Nephron progenitor cell (in vitro differentiated cells): ENCODE measurements at regions not wholly inside any gene's neighbourhood (a gene's known extent, or its start where the extent isn't known, plus 50 kb on each side); places are given as distances from the start of the nearest gene placed in this dataset.

Source experiments
- DNase-seq: peaks from one replicate; pipeline ENCODE4 v3.0.0; 2021
- H3K27ac Mint-ChIP-seq: 2 replicates; pipeline ENCODE4 v1.8.0; 2021; ENCODE audit warnings: mild to moderate bottlenecking, moderate library complexity, mixed read lengths
- H3K27me3 Mint-ChIP-seq: 2 replicates; pipeline ENCODE4 v1.8.0; 2021; ENCODE audit warnings: mild to moderate bottlenecking, low read depth, mixed read lengths; ENCODE audit not compliant: poor library complexity
- H3K36me3 Mint-ChIP-seq: 2 replicates; pipeline ENCODE4 v1.8.0; 2021; ENCODE audit warnings: low read depth, mixed read lengths
- H3K4me1 Mint-ChIP-seq: 2 replicates; pipeline ENCODE4 v1.8.0; 2021; ENCODE audit warnings: mixed read lengths
- H3K4me3 Mint-ChIP-seq: 2 replicates; pipeline ENCODE4 v1.8.0; 2021; ENCODE audit warnings: mild to moderate bottlenecking, moderate library complexity, mixed read lengths
- H3K9me3 Mint-ChIP-seq: 2 replicates; pipeline ENCODE4 v1.8.0; 2021; ENCODE audit warnings: mild to moderate bottlenecking, moderate library complexity, mixed read lengths
- CTCF ChIP-seq: fragments of 200-600 bp; sonication (generic); IDR thresholded peaks from 2 replicates; pipeline ENCODE4 v1.5.0; 2021; ENCODE audit warnings: antibody characterized with exemption

- no peak for TF ChIP-seq CTCF
- Mint-ChIP-seq H3K27ac (no peak overlapping the region), H3K27me3 (no peaks in the 10 kb centered on the region), H3K4me3 (no peak overlapping the region), H3K36me3 (no peaks in the 10 kb centered on the region), H3K4me1 (no peaks in the 10 kb centered on the region), H3K9me3 (no peaks in the 10 kb centered on the region)
- no peak for DNase-seq
These were observed 138.2 kb upstream of the SPTLC3 start for GRCh38 chr20:12870588-12870987.

- H3K9me3 Mint-ChIP-seq, result no peaks in the 10 kb centered on the region
- no peaks in the 10 kb centered on the region for H3K27me3 Mint-ChIP-seq
- no peak for TF ChIP-seq CTCF
- DNase-seq, result no peak
- no peaks in the 10 kb centered on the region for H3K36me3 Mint-ChIP-seq
- H3K4me3 Mint-ChIP-seq, result no peak overlapping the region
- no peak overlapping the region for H3K27ac Mint-ChIP-seq
- peaks cover 6% of the 10 kb centered on the region for H3K4me1 Mint-ChIP-seq
These were observed 133.8 kb upstream of the SPTLC3 start for GRCh38 chr20:12874933-12875332.

GRCh38 chr20:12875510-12875909 lies 133.3 kb upstream of the SPTLC3 start:
- Mint-ChIP-seq H3K27me3 (no peaks in the 10 kb centered on the region), H3K4me1 (peaks cover 11% of the 10 kb centered on the region), H3K9me3 (no peaks in the 10 kb centered on the region), H3K36me3 (no peaks in the 10 kb centered on the region), H3K4me3 (no peak overlapping the region), H3K27ac (no peak overlapping the region)
- no peak for TF ChIP-seq CTCF
- DNase-seq, result no peak

GRCh38 chr20:12882832-12883506 lies 125.8 kb upstream of the SPTLC3 start:
- H3K27me3 Mint-ChIP-seq, result peaks cover 15% of the 10 kb centered on the region
- H3K9me3 Mint-ChIP-seq, result no peaks in the 10 kb centered on the region
- no peaks in the 10 kb centered on the region for H3K36me3 Mint-ChIP-seq
- DNase-seq, result no peak
- H3K4me3 Mint-ChIP-seq, result no peak overlapping the region
- no peak for TF ChIP-seq CTCF
- no peak overlapping the region for H3K27ac Mint-ChIP-seq
- peaks cover 7% of the 10 kb centered on the region for H3K4me1 Mint-ChIP-seq

- Mint-ChIP-seq H3K4me3 (no peak overlapping the region), H3K4me1 (peaks cover 7% of the 10 kb centered on the region), H3K27ac (no peak overlapping the region), H3K9me3 (no peaks in the 10 kb centered on the region), H3K27me3 (peaks cover 15% of the 10 kb centered on the region), H3K36me3 (no peaks in the 10 kb centered on the region)
- DNase-seq, result no peak
- TF ChIP-seq CTCF, result no peak
These were observed 125.3 kb upstream of the SPTLC3 start for GRCh38 chr20:12883507-12883885.

GRCh38 chr20:12886618-12887363 lies 122.0 kb upstream of the SPTLC3 start:
- H3K4me3 Mint-ChIP-seq, result no peak overlapping the region

More at GRCh38 chr20:12886618-12887363, 122.0 kb upstream of the SPTLC3 start:
- H3K27me3 Mint-ChIP-seq, result peaks cover 23% of the 10 kb centered on the region
- TF ChIP-seq CTCF, result no peak
- H3K27ac Mint-ChIP-seq, result no peak overlapping the region
- H3K36me3 Mint-ChIP-seq, result peaks cover 4% of the 10 kb centered on the region
- DNase-seq, result no peak
- peaks cover 7% of the 10 kb centered on the region for H3K9me3 Mint-ChIP-seq
- no peaks in the 10 kb centered on the region for H3K4me1 Mint-ChIP-seq
